IPS-18c (cell line): ENCODE measurements at regions not wholly inside any gene's neighbourhood (a gene's known extent, or its start where the extent isn't known, plus 50 kb on each side); places are given as distances from the start of the nearest gene placed in this dataset.
"Not testable (repeated sequence)": the region's sequence is repeated elsewhere in the genome, so short reads cannot be mapped to it uniquely, and the experiment has no call there.

ENCODE experiments used
- H3K4me3 ChIP-seq: 2 replicates; pipeline ENCODE4 v1.7.0; 2013; ENCODE audit warnings: low read depth, mild to moderate bottlenecking, low read length, moderate library complexity; ENCODE audit not compliant: insufficient read depth
- H3K9me3 ChIP-seq: one replicate; pipeline ENCODE4 v1.6.1; 2013; ENCODE audit warnings: mild to moderate bottlenecking, low read length, moderate library complexity; ENCODE audit not compliant: control insufficient read depth, insufficient read depth

- H3K4me3 ChIP-seq: no peak overlapping the region
- H3K9me3 ChIP-seq: peaks cover 18% of the 10 kb centered on the region
Measured at GRCh38 chr4:189525304-189525703, 415.4 kb upstream of the FRG1 start.

GRCh38 chr4:189530848-189531247 lies 409.8 kb upstream of the FRG1 start:
- peaks cover 13% of the 10 kb centered on the region for H3K9me3 ChIP-seq
- H3K4me3 ChIP-seq: no peak overlapping the region

GRCh38 chr4:189533603-189534002 lies 407.1 kb upstream of the FRG1 start:
- Histone ChIP-seq H3K4me3 (no peak overlapping the region), H3K9me3 (peaks cover 11% of the 10 kb centered on the region)

GRCh38 chr4:189547559-189547958 lies 393.1 kb upstream of the FRG1 start:
- no peak overlapping the region for H3K4me3 ChIP-seq
- no peaks in the 10 kb centered on the region for H3K9me3 ChIP-seq

- Histone ChIP-seq H3K9me3 (no peaks in the 10 kb centered on the region), H3K4me3 (no peak overlapping the region)
Measured at GRCh38 chr4:189548484-189549125, 392.1 kb upstream of the FRG1 start.

GRCh38 chr4:189551931-189552670 lies 388.6 kb upstream of the FRG1 start:
- H3K4me3 ChIP-seq, H3K9me3 ChIP-seq: not testable (repeated sequence)

- not testable (repeated sequence) for H3K4me3 ChIP-seq, H3K9me3 ChIP-seq
Measured at GRCh38 chr4:189560605-189561004, 380.1 kb upstream of the FRG1 start.

- not testable (repeated sequence) for H3K4me3 ChIP-seq, H3K9me3 ChIP-seq
Measured at GRCh38 chr4:189563751-189564150, 376.9 kb upstream of the FRG1 start.

- not testable (repeated sequence) for H3K9me3 ChIP-seq, H3K4me3 ChIP-seq
Measured at GRCh38 chr4:189566271-189566670, 374.4 kb upstream of the FRG1 start.

- H3K9me3 ChIP-seq, H3K4me3 ChIP-seq: not testable (repeated sequence)
Measured at GRCh38 chr4:189566900-189567299, 373.8 kb upstream of the FRG1 start.

- H3K4me3 ChIP-seq, H3K9me3 ChIP-seq: not testable (repeated sequence)
Measured at GRCh38 chr4:189579645-189580044, 361.0 kb upstream of the FRG1 start.

- not testable (repeated sequence) for H3K4me3 ChIP-seq, H3K9me3 ChIP-seq
Measured at GRCh38 chr4:189586908-189587632, 353.6 kb upstream of the FRG1 start.

GRCh38 chr4:189589201-189589600 lies 351.5 kb upstream of the FRG1 start:
- not testable (repeated sequence) for H3K9me3 ChIP-seq, H3K4me3 ChIP-seq

GRCh38 chr4:189592890-189593289 lies 347.8 kb upstream of the FRG1 start:
- no peak overlapping the region for H3K4me3 ChIP-seq

GRCh38 chr4:189597341-189597740 lies 343.3 kb upstream of the FRG1 start:
- peaks cover 4% of the 10 kb centered on the region for H3K9me3 ChIP-seq
- no peak overlapping the region for H3K4me3 ChIP-seq

More at GRCh38 chr4:189592890-189593289, 347.8 kb upstream of the FRG1 start:
- H3K9me3 ChIP-seq: no peaks in the 10 kb centered on the region

- Histone ChIP-seq H3K4me3 (no peak overlapping the region), H3K9me3 (peaks cover 4% of the 10 kb centered on the region)
Measured at GRCh38 chr4:189600264-189600663, 340.4 kb upstream of the FRG1 start.

GRCh38 chr4:189600718-189601435 lies 339.8 kb upstream of the FRG1 start:
- H3K4me3 ChIP-seq: no peak overlapping the region
- H3K9me3 ChIP-seq: peaks cover 4% of the 10 kb centered on the region
